Progenitor cell of endocrine pancreas (in vitro differentiated cells): ENCODE measurements at regions not wholly inside any gene's neighbourhood (a gene's known extent, or its start where the extent isn't known, plus 50 kb on each side); places are given as distances from the start of the nearest gene placed in this dataset.
A peak's percentile ranks its signal among the peaks of the same experiment; 100 is the strongest.

Experiments used
- DNase-seq: peaks from one replicate; pipeline ENCODE4 v3.0.0; 2021; ENCODE audit warnings: low spot score; ENCODE audit not compliant: unreplicated experiment
- H3K27ac Mint-ChIP-seq: 2 replicates; pipeline ENCODE4 v1.8.0; 2021; ENCODE audit warnings: mild to moderate bottlenecking, moderate library complexity, mixed read lengths
- H3K27me3 Mint-ChIP-seq: 2 replicates; pipeline ENCODE4 v1.8.0; 2021; ENCODE audit warnings: mixed read lengths
- H3K36me3 Mint-ChIP-seq: 2 replicates; pipeline ENCODE4 v1.8.0; 2022; ENCODE audit warnings: mixed read lengths; ENCODE audit not compliant: insufficient read depth
- H3K4me1 Mint-ChIP-seq: 2 replicates; pipeline ENCODE4 v1.8.0; 2021; ENCODE audit warnings: low read depth, mixed read lengths
- H3K4me3 Mint-ChIP-seq: 2 replicates; pipeline ENCODE4 v1.8.0; 2021; ENCODE audit warnings: low read depth, mild to moderate bottlenecking, moderate library complexity, mixed read lengths
- H3K9me3 Mint-ChIP-seq: 2 replicates; pipeline ENCODE4 v1.8.0; 2021; ENCODE audit warnings: low read depth, mixed read lengths
- TF ChIP-seq, protein P1 (sequence below): fragments of 200-600 bp; sonication (generic); IDR thresholded peaks from one replicate; pipeline ENCODE4 v1.5.0; 2021; ENCODE audit warnings: antibody characterized with exemption, mild to moderate bottlenecking; ENCODE audit not compliant: unreplicated experiment

DNA sequence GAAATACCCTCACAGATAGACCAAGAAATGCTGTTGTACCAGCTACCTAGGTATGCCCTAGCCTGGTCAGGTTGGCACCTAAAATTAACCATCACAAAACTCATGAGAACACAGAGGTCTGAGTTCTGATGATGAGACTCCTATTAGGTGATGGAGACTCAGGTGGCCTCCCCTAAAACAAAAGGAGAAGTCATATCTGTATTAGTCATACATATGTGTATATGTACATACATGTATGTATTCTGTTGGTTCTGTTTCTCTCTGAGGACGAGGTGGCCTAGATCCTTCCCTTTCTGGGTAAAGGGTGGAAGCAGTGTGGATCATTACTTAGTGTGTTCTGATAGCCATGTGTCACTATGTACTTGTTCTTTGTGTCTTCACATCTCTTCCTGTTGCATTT, 207.2 kb upstream of the PRSS1 start:
- H3K27me3 Mint-ChIP-seq: peaks cover 12% of the 10 kb centered on the region
- H3K4me3 Mint-ChIP-seq: no peak overlapping the region
- H3K9me3 Mint-ChIP-seq: no peaks in the 10 kb centered on the region
- H3K27ac Mint-ChIP-seq: no peak overlapping the region
- no peaks in the 10 kb centered on the region for H3K4me1 Mint-ChIP-seq
- DNase-seq: no peak
- no peaks in the 10 kb centered on the region for H3K36me3 Mint-ChIP-seq
- TF ChIP-seq, protein P1, sequence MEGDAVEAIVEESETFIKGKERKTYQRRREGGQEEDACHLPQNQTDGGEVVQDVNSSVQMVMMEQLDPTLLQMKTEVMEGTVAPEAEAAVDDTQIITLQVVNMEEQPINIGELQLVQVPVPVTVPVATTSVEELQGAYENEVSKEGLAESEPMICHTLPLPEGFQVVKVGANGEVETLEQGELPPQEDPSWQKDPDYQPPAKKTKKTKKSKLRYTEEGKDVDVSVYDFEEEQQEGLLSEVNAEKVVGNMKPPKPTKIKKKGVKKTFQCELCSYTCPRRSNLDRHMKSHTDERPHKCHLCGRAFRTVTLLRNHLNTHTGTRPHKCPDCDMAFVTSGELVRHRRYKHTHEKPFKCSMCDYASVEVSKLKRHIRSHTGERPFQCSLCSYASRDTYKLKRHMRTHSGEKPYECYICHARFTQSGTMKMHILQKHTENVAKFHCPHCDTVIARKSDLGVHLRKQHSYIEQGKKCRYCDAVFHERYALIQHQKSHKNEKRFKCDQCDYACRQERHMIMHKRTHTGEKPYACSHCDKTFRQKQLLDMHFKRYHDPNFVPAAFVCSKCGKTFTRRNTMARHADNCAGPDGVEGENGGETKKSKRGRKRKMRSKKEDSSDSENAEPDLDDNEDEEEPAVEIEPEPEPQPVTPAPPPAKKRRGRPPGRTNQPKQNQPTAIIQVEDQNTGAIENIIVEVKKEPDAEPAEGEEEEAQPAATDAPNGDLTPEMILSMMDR: no peak

DNA sequence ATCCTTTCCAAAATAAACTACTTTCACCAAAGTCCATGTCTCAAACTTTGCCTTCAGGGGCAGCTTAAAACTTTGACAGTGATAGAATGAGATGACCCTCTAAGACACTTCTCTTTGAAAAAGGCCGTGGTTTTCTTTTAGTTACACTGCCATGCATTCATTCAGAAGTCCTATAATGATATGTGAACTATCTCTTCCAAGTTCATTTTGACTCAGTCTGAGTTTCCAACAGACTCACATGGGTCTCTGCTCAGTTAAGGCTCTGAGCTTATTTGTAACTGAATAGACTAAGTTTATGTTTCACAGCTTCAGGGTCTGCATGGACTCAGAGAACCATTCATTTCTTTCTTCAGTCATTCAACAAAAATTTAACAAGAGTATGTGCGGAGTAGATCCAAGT, 208.9 kb upstream of the PRSS1 start:
- Mint-ChIP-seq H3K4me3 (no peak overlapping the region), H3K27me3 (peaks cover 18% of the 10 kb centered on the region), H3K27ac (no peak overlapping the region), H3K9me3 (no peaks in the 10 kb centered on the region), H3K4me1 (no peaks in the 10 kb centered on the region), H3K36me3 (no peaks in the 10 kb centered on the region)
- TF ChIP-seq, protein P1: no peak
- DNase-seq: no peak

DNA sequence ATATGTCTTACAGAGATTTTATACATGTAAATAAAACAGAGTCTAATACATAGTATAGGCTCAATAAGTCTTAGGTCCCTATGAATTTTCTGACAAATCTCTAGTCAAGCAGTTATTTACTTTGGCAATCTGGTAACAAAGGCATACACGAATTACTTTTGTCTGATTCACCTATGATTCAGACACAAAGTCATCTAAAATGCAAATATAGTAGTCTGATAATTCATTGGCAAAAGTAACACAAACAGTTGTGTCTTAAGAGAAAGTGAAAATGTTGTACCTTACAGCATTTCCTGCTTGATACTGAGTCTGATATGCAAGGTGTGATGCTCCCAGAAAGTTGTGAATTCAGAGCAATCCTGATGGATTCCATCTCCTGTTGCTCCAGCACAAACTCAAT, 209.4 kb upstream of the PRSS1 start:
- Mint-ChIP-seq H3K27ac (no peak overlapping the region), H3K27me3 (peaks cover 20% of the 10 kb centered on the region), H3K4me3 (no peak overlapping the region), H3K36me3 (no peaks in the 10 kb centered on the region), H3K4me1 (no peaks in the 10 kb centered on the region), H3K9me3 (no peaks in the 10 kb centered on the region)
- no peak for DNase-seq
- TF ChIP-seq, protein P1: no peak

DNA sequence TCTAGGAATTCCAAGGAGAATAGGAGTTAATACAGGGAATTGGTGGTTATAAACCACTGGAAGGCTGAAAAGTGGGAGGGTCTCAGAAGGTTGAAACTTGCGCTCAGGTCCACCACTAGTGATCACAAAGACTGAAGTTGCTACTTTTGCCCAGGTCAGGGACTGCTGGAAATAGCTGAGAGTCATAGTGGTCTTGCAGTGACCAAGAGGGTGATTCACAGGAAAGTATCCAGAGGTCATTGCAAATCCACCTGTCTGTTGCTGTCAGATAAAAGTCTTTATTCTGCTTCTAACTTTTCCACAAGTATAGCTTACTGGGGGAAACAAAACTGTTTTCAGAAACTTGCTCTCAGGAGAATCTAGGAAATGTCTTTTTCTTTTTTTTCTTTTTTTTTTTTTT, 211.5 kb upstream of the PRSS1 start:
- no peaks in the 10 kb centered on the region for H3K4me1 Mint-ChIP-seq
- no peaks in the 10 kb centered on the region for H3K9me3 Mint-ChIP-seq
- no peak overlapping the region for H3K4me3 Mint-ChIP-seq
- no peaks in the 10 kb centered on the region for H3K36me3 Mint-ChIP-seq
- DNase-seq: no peak
- H3K27ac Mint-ChIP-seq: no peak overlapping the region
- peaks cover 20% of the 10 kb centered on the region for H3K27me3 Mint-ChIP-seq
- TF ChIP-seq, protein P1: no peak

DNA sequence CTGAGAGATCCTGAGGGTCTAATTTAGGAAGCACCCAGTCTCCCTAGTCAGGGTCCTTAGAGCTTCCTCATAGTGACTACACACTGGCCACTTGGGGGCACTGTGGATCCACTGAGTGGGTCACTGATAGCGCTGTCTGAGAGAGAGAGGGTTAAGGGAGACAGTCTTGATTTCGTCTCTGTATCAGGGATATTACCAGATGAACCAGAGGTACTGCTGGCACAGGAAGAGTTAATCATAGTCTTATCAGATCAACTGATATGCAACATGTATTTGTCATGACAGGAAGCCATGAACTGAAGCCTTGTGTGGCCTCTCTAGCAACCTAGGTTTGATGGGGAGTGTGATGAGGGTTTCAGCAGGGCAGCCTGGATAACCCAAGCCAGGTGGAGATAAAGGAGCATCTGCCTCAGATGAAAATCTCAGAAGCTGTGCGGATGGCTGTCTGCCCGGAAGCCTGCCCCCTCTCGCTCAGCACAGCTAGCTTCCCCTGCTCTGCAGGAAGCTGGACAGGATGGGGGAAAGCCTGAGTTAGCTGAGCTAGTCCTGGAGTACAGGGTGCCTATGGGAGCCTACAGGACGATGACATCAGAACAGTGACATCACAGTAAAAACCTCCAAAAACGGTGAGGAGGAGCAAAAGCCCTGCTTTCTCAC, 214.0 kb upstream of the PRSS1 start:
- H3K27ac Mint-ChIP-seq: no peak overlapping the region
- no peaks in the 10 kb centered on the region for H3K36me3 Mint-ChIP-seq
- H3K4me1 Mint-ChIP-seq: no peaks in the 10 kb centered on the region
- DNase-seq: peak; percentile 51
- H3K4me3 Mint-ChIP-seq: no peak overlapping the region
- H3K27me3 Mint-ChIP-seq: peaks cover 19% of the 10 kb centered on the region
- TF ChIP-seq, protein P1: peak; percentile 84
- H3K9me3 Mint-ChIP-seq: no peaks in the 10 kb centered on the region
